Body of pancreas (tissue), 4 donors: ENCODE measurements at regions not wholly inside any gene's neighbourhood (a gene's known extent, or its start where the extent isn't known, plus 50 kb on each side); places are given as distances from the start of the nearest gene placed in this dataset.

Source experiments
- CTCF ChIP-seq, 7 experiments: fragments of 450-650 bp in 4 of 7; fragments of 200-600 bp in 3 of 7; sonication (generic) in 3 of 7; IDR thresholded peaks; one replicate each; pipeline ENCODE4 v1.5.1; 2016 to 2019; ENCODE audit warnings: antibody characterized with exemption in 7 of 7
- POLR2A ChIP-seq, 3 donors: fragments of 450-650 bp; IDR thresholded peaks; one replicate each; pipeline ENCODE4 v1.6.1; 2016; ENCODE audit warnings: antibody characterized with exemption in 3 of 3, mild to moderate bottlenecking in 2 of 3

- no peak for TF ChIP-seq CTCF (IDR thresholded peaks at IDR 0.05)
- no peak for TF ChIP-seq POLR2A (IDR thresholded peaks at IDR 0.05)
Measured at GRCh38 chr10:124294811-124295770, 123.6 kb downstream of the OAT start.
